RWPE1 (cell line): ENCODE measurements at regions not wholly inside any gene's neighbourhood (a gene's known extent, or its start where the extent isn't known, plus 50 kb on each side); places are given as distances from the start of the nearest gene placed in this dataset.

Experiments used
- CTCF ChIA-PET: fragments of 350-600 bp; sonication (Branson Sonifier 250); formaldehyde crosslinking; extraction: SDS; loops from one replicate; lab custom pipeline; 2021; lab: Yijun Ruan, JAX
- POLR2A ChIA-PET: fragments of 400-600 bp; formaldehyde crosslinking; extraction: SDS; loops from one replicate; lab custom pipeline; 2020; ENCODE audit warnings: antibody characterized with exemption; ENCODE audit not compliant: low non-redundant PET; lab: Yijun Ruan, JAX
- DNase-seq: peaks from one replicate; pipeline ENCODE4 v3.0.0; 2012; ENCODE audit warnings: low spot score
- H3K27ac ChIP-seq: fragments of 450-650 bp; 2 replicates; pipeline ENCODE4 v1.5.1; 2017
- TF ChIP-seq, protein P1 (sequence below): fragments of 450-650 bp; conservative IDR thresholded peaks from 2 replicates; pipeline ENCODE4 v1.5.1; 2017; ENCODE audit warnings: low read depth, mild to moderate bottlenecking

GRCh38 chr1:234730475-234730769 is 120.4 kb upstream of the IRF2BP2 start:
- TF ChIP-seq, protein P1, sequence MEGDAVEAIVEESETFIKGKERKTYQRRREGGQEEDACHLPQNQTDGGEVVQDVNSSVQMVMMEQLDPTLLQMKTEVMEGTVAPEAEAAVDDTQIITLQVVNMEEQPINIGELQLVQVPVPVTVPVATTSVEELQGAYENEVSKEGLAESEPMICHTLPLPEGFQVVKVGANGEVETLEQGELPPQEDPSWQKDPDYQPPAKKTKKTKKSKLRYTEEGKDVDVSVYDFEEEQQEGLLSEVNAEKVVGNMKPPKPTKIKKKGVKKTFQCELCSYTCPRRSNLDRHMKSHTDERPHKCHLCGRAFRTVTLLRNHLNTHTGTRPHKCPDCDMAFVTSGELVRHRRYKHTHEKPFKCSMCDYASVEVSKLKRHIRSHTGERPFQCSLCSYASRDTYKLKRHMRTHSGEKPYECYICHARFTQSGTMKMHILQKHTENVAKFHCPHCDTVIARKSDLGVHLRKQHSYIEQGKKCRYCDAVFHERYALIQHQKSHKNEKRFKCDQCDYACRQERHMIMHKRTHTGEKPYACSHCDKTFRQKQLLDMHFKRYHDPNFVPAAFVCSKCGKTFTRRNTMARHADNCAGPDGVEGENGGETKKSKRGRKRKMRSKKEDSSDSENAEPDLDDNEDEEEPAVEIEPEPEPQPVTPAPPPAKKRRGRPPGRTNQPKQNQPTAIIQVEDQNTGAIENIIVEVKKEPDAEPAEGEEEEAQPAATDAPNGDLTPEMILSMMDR: no peak
- ChIA-PET CTCF (no interaction called here), POLR2A (no interaction called here)
- DNase-seq: no peak
- no peak overlapping the region for H3K27ac ChIP-seq

DNA sequence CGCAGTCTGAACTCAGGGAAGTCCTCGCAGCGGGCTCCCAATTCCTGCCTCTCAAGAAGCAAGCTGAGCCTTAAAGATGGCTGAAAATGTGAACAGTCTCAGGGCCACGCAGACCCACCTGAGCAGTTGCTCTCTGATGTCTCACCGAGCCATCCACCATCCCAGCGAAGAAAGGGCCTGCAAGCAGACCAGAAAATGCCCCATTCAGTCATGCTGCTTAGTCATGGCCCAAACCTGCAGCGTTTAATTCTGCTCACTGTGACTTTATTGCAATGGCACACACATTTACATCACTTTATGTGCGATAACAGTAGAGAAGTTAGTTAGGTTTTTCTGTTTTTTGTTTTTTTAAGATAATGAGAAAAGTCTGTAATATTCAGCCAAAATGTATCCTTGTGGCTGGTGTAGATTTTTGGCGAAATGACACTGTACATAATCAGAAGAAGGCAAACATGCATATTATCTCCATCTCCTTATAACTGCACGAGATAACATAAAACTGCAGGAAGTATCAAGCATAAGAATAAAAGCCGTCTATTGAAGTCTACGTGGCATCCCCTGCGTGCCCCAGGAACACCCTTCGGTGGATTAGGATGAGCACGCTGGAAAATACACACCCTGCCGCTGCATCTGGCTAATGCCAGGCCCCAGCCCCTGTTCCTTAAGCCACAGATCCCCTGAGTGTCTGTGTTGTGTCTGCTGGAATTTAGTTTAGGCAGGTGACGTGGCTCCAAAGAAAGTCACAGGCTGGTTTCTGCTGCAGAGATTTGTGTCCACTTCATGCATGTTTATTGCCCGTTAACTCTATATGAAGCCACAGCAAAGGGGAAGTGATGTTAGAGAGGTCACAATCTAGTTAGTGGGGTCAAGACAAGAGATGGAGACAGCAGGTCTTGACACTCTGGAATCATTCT is 119.8 kb upstream of the IRF2BP2 start:
- POLR2A ChIA-PET: no interaction called here
- no peak for DNase-seq
- H3K27ac ChIP-seq: no peak overlapping the region
- TF ChIP-seq, protein P1: no peak
- CTCF ChIA-PET: no interaction called here

GRCh38 chr1:234728740-234729139 is 118.8 kb upstream of the IRF2BP2 start:
- CTCF ChIA-PET: interaction anchor here (0.5 kb wide), 1 partner anchor 376 kb away, joined by 3 read pairs; no protein-coding TSS in a partner anchor
- DNase-seq: no peak
- no peak overlapping the region for H3K27ac ChIP-seq
- POLR2A ChIA-PET: no interaction called here
- TF ChIP-seq, protein P1: no peak

DNA sequence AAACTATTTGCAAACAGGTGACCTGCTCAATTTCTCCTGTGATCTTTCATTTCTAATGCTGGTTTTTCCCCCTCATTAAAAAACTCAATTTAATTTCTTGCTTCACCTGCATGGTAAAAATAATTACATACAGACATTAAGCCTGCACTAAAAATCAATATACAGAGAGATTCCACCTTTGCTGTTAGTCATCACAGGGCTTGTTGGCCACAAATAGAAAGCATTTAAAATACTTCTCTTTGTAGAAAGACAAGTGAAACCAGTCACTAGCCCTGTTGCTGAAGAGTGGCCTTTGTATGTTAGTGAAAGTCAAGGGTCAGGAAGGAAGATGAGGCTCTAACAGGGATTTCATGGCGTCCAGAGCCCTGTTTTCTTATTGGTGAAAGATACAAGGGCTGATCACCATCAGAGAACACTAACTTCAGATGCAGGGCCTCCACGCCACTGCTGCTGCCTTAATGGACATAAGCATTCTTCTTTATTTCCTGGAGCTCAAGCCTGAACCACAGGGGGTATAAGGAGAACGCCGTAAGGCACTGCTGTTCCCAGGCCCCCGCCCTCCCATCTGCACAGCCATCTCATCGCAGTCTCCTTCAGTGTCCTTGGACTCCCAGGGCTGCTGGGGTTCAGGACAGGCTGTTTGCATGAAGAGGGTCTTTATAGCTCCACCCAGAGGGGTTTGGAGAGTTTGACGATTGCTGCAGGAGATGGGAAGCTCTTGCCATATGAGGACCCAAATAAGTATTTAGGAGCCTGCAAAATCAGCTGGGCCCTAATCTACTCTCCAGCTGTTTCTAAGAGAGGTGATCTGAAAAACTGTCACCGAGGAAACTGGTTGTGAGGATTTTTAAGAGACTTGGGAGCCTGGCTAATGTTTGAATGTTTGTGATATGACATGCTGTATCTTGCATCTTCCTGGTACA is 117.3 kb upstream of the IRF2BP2 start:
- CTCF ChIA-PET: interaction anchor here (0.5 to 0.7 kb wide), 5 partner anchors 123 to 643 kb away, joined by 3 to 4 read pairs (median 4); no protein-coding TSS in a partner anchor
- no peak for DNase-seq
- TF ChIP-seq, protein P1: no peak
- H3K27ac ChIP-seq: no peak overlapping the region
- POLR2A ChIA-PET: no interaction called here

DNA sequence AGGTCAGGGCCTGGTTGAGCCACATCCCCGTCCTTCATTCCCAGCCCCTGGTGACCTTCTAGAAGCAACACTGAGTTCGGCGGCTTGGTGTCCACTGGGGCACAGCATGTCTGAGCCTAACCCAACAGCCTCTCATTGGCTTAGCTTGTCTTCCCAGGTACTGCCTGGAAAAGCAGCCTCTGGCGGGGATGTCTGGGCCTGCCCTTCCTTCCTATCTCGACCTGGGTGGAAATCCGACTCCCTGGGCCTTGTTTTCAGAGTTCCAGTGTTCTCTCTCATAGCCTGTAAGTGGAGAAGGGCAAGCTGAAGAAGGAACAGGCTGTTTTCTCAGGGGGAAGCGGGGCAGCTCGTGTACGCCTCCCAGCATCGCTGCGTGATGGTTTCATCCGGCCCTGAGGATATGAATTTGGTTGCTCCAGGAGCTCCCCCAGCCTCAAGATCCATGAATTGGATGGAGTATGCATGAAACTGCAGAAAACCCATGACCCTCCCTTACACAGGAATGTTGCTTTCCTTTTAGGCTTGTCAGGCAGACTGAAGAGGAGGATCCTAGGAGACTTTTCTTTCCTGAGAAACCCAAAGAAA is 116.5 kb upstream of the IRF2BP2 start:
- TF ChIP-seq, protein P1: no peak
- DNase-seq: peak; percentile 48
- peak overlapping the region; percentile 98 for H3K27ac ChIP-seq
- CTCF ChIA-PET: interaction anchor here (0.7 to 1.2 kb wide), 2 partner anchors 212 to 227 kb away, joined by 4 read pairs; no protein-coding TSS in a partner anchor
- POLR2A ChIA-PET: interaction anchor here (1.0 kb wide), 1 partner anchor 115 kb away, joined by 5 read pairs; no protein-coding TSS in a partner anchor
